ENCODE measurements at regions not wholly inside any gene's neighbourhood (a gene's known extent, or its start where the extent isn't known, plus 50 kb on each side); places are given as distances from the start of the nearest gene placed in this dataset.
"Not testable (repeated sequence)": the region's sequence is repeated elsewhere in the genome, so short reads cannot be mapped to it uniquely, and the experiment has no call there.

DNA sequence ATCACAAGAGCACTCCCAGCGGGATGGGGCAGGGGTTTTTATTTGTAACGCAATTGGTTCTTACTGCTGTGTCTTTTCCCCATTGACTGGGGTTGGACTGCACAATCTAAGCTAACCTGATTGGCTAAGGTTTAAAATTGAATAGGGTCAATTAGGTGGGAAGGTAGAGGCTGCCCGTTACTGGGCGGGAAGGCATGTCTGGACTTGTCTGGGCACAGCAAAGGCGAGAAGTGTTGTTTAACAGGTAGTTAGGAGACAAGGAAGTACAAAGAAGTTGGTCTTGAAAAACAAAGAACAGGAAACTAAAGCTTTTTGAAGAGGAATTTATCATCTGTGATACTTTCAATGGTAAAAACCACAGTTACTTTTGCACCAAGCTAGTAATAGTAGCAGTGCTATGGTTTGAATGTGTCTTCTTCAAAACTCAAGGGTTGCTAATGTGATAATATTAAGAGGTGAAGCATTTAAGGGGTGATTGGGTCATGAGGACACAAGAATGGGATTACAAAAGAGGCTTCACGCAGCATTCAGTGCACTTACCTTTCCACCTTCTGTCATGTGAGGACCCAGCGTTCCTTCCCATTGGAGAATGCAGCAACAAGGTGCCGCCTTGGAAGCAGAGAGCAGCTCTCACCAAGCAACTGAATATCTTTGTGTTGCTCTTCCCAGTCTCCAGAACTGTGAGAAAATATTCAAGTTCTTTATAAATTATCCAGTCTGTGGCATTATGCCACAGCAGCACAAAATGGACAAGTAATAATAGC is 875.5 kb upstream of the SORCS1 start:
- DNase-seq: no peak

DNA sequence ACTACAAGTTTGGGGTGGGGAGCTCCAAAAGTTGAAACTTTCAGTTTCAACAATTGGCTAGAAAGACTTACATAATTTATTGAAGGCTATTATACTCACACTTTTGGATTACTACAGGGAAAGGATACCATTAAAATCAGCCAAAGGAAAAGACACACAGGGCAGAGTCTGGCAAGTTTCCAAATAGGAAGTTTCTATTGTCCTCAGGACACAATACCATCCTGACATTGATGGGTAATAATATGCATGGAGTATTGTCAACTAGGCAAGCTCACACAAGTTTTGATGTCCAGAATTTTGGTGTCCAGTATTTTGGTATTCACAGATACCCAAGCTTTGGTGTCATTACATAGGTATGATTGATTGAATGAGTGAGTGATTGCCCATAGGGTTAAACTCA is 872.6 kb upstream of the SORCS1 start:
- DNase-seq: no peak

DNA sequence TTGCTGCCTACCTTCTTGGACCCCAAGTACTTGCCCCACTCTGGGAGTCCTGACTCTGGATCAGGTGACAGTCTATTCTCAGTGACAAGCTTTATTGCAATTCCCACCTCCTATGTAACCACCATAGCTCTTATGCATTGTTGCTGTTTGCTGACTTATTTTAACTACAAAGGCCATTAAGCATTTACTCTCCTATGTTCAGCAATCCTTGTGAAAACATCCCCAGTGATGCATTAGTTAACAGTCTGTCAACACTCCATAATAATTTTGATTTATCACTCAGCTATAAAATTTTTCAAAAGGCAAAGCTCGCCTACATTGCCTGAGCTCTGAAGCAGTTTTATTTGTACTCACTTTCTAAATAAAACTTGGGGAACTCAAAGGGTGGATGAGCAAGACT is 871.8 kb upstream of the SORCS1 start:
- DNase-seq: no peak

- DNase-seq: no peak
Observed at GRCh38 chr10:108034829-108035228, 870.3 kb upstream of the SORCS1 start.

GRCh38 chr10:108033518-108033917 is 869.0 kb upstream of the SORCS1 start:
- DNase-seq: not testable (repeated sequence)

- DNase-seq: no peak
Observed at GRCh38 chr10:108031505-108031904, 867.0 kb upstream of the SORCS1 start.

- DNase-seq: no peak
Observed at GRCh38 chr10:108014902-108015177, 850.3 kb upstream of the SORCS1 start.

- DNase-seq: no peak
Observed at GRCh38 chr10:108014145-108014901, 849.8 kb upstream of the SORCS1 start.

- no peak for DNase-seq
Observed at GRCh38 chr10:108005627-108006026, 841.1 kb upstream of the SORCS1 start.

DNA sequence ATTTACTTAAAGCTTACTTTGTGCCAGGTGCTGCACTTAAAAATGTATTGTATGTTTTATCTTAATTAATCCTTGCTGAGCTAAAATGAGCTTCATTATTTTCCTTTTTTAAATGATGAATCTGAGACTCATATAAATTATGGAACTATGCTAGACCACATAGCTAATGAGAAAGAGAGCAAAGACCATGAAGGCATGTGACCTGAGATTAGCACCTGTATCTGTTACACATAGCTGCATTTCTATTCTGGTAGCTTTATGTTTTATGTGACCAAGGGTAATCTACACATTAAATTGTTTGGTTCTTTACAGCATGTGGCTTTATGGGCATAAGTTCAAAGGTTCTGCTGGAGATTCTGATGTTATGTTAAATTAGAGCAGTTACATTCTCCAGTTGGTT is 839.1 kb upstream of the SORCS1 start:
- DNase-seq: no peak

- no peak for DNase-seq
Observed at GRCh38 chr10:108003061-108003460, 838.6 kb upstream of the SORCS1 start.

- no peak for DNase-seq
Observed at GRCh38 chr10:108000365-108000764, 835.9 kb upstream of the SORCS1 start.

DNA sequence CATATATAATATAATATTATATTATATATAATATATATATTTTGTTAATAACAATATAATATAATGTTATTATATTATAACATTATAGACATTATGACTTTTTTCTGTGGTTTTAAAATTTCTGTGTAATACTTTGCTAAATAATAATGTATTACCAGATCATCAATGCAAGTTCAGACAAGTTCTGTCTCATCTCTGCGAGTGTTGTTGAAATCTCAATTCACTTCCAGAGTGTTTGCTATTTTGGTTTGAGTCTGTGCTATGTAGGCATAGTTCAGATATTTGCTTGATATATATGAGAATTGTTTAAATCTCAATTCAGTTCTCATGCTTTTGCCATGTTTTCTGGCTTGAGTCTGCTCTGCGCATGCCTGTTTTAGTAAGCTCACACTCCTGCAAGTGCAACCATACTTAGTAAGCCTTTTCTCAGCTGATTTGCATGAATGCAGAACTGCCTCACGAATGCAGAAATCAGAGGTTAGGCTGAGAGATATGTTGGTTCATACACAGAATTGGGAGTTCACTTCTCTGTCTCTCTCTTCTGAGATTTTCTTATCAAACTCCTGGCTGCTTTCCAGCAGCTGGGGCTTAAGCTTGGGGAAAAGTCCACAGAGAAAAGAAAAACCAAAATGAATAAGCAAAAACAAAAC is 830.2 kb upstream of the SORCS1 start:
- DNase-seq: no peak

DNA sequence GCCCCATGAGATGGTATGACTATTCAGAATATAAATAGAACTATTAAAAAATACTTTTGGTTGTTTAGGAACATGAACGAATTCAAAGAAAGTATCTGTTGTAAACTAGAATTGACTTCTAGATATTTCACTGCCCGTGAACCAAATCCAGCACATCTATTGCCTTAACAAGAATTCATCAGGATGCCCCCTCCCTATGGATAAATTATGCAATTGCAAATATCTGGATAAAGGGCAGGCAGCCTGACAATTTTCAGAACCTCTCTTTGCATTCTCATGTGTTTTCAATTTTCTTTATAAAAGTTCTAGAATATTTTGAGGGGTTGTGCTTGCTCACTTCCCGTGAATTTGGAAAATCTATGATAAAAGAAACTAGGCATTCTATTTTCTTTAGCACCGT is 822.1 kb upstream of the SORCS1 start:
- no peak for DNase-seq

- DNase-seq: no peak
Observed at GRCh38 chr10:107984581-107984980, 820.1 kb upstream of the SORCS1 start.

DNA sequence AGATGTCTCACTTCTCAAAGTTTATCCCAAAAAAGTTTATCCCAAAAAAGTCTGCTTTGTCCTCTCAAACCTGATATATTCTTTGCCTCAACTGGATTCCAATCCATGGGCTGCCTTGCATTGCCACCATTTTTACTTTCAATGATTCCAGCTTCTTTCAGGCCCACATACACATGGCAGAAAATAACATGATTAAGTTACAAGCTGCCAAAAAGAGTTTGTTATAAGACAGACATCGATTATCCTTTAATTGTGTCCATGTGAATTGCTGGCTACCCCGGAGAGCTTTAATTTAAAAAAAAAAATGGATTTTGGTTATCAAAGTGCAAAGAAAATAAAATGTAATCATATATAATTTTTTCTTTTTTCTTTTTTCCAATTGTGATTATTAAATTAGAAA is 819.6 kb upstream of the SORCS1 start:
- no peak for DNase-seq

DNA sequence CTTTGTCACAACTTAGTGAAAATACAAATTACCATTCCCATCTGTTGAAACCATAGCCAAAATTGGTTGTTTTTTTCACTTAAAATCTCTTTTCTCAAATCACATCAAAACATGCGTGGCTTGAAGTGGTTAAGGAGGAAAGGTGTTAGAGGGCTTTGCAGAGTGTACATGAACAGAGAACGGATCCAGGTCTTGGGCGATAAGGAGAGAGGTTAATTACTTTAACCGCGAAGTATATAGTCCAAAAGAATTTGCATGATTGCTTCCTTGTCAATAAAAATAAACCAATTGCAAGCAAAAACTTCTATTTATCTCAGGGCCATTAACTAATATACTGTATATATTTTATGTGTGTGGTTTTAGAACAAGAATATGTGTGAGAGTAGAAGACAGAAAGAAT is 813.9 kb upstream of the SORCS1 start:
- DNase-seq: no peak

DNA sequence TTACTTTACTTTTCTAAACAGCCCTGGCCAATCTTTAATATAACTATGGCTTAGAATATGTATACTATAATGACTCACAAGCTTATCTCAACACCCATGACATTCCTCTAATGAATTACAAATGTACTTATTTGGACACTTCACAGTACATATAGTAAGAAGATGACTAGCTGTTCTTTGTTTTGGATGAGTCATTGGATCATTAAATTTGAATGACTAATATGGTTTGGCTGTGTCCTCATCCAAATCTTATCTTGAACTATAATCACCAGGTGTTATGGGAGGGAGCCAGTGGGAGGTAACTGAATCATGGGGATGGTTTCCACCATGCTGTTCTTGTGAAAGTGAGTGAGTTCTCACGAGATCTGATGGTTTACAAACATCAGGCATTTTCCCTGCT is 807.5 kb upstream of the SORCS1 start:
- DNase-seq: no peak

- no peak for DNase-seq
Observed at GRCh38 chr10:107971411-107971810, 806.9 kb upstream of the SORCS1 start.

- no peak for DNase-seq
Observed at GRCh38 chr10:107970512-107970911, 806.0 kb upstream of the SORCS1 start.

- DNase-seq: no peak
Observed at GRCh38 chr10:107969936-107970335, 805.4 kb upstream of the SORCS1 start.

- DNase-seq: no peak
Observed at GRCh38 chr10:107966826-107967225, 802.3 kb upstream of the SORCS1 start.

GRCh38 chr10:107952649-107953556 is 788.4 kb upstream of the SORCS1 start:
- DNase-seq: no peak

All from eye (tissue), 1 donor.